SU-DHL-6 (cell line): ENCODE measurements at regions not wholly inside any gene's neighbourhood (a gene's known extent, or its start where the extent isn't known, plus 50 kb on each side); places are given as distances from the start of the nearest gene placed in this dataset.

Experiments used
- H2AFZ ChIP-seq: fragments of 200-600 bp; sonication (generic); 2 replicates; pipeline ENCODE4 v1.6.1; 2014; ENCODE audit warnings: low read depth, mild to moderate bottlenecking, moderate library complexity, mixed read lengths, antibody characterized with exemption, low read length; ENCODE audit not compliant: severe bottlenecking
- H3F3A ChIP-seq: fragments of 200-600 bp; shearing (Covaris generic); 2 replicates; pipeline ENCODE4 v1.6.0; 2016; ENCODE audit warnings: antibody characterized with exemption, mild to moderate bottlenecking; ENCODE audit not compliant: insufficient read depth
- H3K27ac ChIP-seq: fragments of 200-600 bp; sonication (generic); 2 replicates; pipeline ENCODE4 v1.5.1; 2016; ENCODE audit warnings: low read depth, mild to moderate bottlenecking, low read length, moderate library complexity, mixed read lengths
- H3K27me3 ChIP-seq: fragments of 200-600 bp; sonication (generic), shearing (Covaris generic); 2 replicates; pipeline ENCODE4 v1.6.0; 2014; ENCODE audit warnings: mild to moderate bottlenecking, low read length
- H3K36me3 ChIP-seq: fragments of 200-600 bp; sonication (generic); 2 replicates; pipeline ENCODE4 v1.6.1; 2014; ENCODE audit warnings: mild to moderate bottlenecking, low read length, mixed read lengths
- H3K4me2 ChIP-seq: fragments of 300-600, 200-600 bp; shearing (Covaris generic), sonication (generic); 2 replicates; pipeline ENCODE4 v1.6.0; 2014; ENCODE audit warnings: low read length, low read depth, mild to moderate bottlenecking; ENCODE audit not compliant: poor library complexity, severe bottlenecking
- H3K4me3 ChIP-seq: fragments of 200-600 bp; sonication (generic); 2 replicates; pipeline ENCODE4 v1.5.1; 2014; ENCODE audit warnings: antibody characterized with exemption, low read length, mild to moderate bottlenecking, mixed read lengths; ENCODE audit not compliant: insufficient read depth, poor library complexity, severe bottlenecking
- H3K79me2 ChIP-seq: fragments of 200-600 bp; sonication (generic); 2 replicates; pipeline ENCODE4 v1.6.1; 2014; ENCODE audit warnings: mild to moderate bottlenecking, low read length, moderate library complexity; ENCODE audit not compliant: insufficient read depth
- H3K9ac ChIP-seq: fragments of 200-600 bp; sonication (generic); 2 replicates; pipeline ENCODE4 v1.7.0; 2014; ENCODE audit warnings: mild to moderate bottlenecking, low read length
- H3K9me2 ChIP-seq: fragments of 200-600 bp; sonication (generic); replicated peaks from 2 replicates; pipeline ENCODE4 v1.6.1; 2014; ENCODE audit warnings: low read length; ENCODE audit not compliant: insufficient read depth
- H3K9me3 ChIP-seq: fragments of 200-600 bp; sonication (generic); 2 replicates; pipeline ENCODE4 v1.6.1; 2014; ENCODE audit warnings: low read length, mixed read lengths; ENCODE audit not compliant: insufficient read depth
- H4K20me1 ChIP-seq: fragments of 200-600 bp; sonication (generic); 2 replicates; pipeline ENCODE4 v1.6.1; 2014; ENCODE audit warnings: low read depth, mild to moderate bottlenecking, antibody characterized with exemption, low read length, moderate library complexity, mixed read lengths
- EZH2phosphoT487 ChIP-seq: fragments of 200-600 bp; sonication (generic), shearing (Covaris generic); conservative IDR thresholded peaks from 2 replicates; pipeline ENCODE4 v1.6.1; 2018; ENCODE audit warnings: mild to moderate bottlenecking, antibody characterized with exemption, low read length, moderate library complexity, mixed read lengths
- TF ChIP-seq, protein P1 (sequence below): fragments of 200-600 bp; sonication (generic); IDR thresholded peaks from one replicate; pipeline ENCODE4 v1.5.1; 2017; ENCODE audit warnings: antibody characterized with exemption, mild to moderate bottlenecking, low read length, moderate library complexity; ENCODE audit not compliant: insufficient read depth, poor library complexity, severe bottlenecking

DNA sequence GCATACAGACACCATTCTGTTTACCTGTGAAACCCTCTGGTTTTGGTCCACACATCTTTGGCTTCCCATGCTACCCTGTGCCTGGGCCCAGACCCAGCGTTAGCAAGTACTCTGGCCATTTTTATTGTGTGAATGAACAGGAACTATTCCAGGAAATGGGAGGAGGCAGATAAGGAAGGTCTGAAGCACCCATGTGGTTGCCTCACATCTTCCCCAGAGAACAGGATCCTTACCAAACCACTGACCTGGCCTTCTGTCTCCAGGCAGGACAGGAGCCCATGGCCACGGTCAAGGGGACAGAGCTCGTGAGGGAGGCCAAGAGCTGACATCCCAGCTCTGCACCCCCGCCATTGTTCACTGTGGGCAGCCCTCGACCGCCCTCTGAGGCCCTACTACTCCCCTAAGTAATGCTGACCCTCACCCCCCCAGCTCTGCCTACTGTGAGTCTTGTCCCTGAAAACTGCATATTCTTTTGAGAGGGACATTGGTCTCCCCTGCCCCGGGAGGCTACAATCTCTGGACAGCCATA lies 97.7 kb upstream of the TP53I11 start:
- Histone ChIP-seq H4K20me1 (no peaks in the 10 kb centered on the region), H3K9me3 (no peaks in the 10 kb centered on the region), H3K79me2 (no peaks in the 10 kb centered on the region), H3K36me3 (no peaks in the 10 kb centered on the region), H3K4me3 (no peak overlapping the region), H3F3A (no peaks in the 10 kb centered on the region), H3K27ac (no peak overlapping the region), H3K9ac (no peak overlapping the region), H3K4me2 (no peak overlapping the region), H3K27me3 (no peaks in the 10 kb centered on the region), H2AFZ (no peak overlapping the region), H3K9me2 (no peaks in the 10 kb centered on the region)
- TF ChIP-seq, protein P1, sequence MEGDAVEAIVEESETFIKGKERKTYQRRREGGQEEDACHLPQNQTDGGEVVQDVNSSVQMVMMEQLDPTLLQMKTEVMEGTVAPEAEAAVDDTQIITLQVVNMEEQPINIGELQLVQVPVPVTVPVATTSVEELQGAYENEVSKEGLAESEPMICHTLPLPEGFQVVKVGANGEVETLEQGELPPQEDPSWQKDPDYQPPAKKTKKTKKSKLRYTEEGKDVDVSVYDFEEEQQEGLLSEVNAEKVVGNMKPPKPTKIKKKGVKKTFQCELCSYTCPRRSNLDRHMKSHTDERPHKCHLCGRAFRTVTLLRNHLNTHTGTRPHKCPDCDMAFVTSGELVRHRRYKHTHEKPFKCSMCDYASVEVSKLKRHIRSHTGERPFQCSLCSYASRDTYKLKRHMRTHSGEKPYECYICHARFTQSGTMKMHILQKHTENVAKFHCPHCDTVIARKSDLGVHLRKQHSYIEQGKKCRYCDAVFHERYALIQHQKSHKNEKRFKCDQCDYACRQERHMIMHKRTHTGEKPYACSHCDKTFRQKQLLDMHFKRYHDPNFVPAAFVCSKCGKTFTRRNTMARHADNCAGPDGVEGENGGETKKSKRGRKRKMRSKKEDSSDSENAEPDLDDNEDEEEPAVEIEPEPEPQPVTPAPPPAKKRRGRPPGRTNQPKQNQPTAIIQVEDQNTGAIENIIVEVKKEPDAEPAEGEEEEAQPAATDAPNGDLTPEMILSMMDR: no peak
- TF ChIP-seq EZH2phosphoT487: no peak

DNA sequence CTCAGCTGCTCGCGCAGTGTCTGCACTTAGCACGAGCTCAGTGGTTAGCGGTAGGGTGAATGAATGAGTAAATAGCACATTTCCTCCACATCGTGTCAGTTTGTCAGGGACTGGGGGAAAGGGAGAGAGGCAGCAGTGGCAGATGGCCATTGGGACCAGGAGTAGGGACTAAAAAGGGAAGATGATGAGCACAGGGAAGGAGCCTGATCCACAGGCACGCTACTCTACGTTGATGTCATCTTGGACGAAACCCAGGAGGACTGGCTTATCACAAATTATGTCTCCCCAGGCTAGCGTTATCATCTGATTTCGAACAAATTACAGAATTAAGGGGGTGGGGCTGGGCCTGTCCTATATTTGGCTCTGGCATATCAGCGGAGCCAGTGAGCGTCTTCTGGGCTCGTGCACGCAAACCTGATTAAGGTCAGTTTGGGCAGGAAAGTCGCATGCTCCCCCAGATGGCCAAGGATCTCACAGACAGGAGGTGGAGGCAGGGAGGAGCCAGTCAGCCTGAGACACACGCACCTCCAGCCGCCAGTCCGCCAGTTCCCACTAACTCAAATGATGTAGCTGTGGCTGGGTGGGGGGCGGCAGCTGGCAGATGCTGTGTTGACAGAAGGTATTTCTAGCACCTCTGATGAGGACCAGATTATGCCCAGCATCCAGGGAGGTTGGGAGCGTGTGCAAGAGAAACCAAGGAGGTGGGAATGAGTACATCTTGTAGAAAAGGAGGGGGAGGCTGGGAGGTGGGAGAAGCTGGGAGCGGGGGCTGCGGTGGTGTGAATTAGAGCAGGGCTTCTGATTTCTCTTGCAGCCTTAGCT lies 97.4 kb upstream of the PRDM11 start:
- no peaks in the 10 kb centered on the region for H4K20me1 ChIP-seq
- no peaks in the 10 kb centered on the region for H3K36me3 ChIP-seq
- H2AFZ ChIP-seq: no peak overlapping the region
- no peaks in the 10 kb centered on the region for H3K27me3 ChIP-seq
- H3K9me2 ChIP-seq: no peaks in the 10 kb centered on the region
- no peak overlapping the region for H3K9ac ChIP-seq
- H3F3A ChIP-seq: no peaks in the 10 kb centered on the region
- no peak overlapping the region for H3K4me3 ChIP-seq
- TF ChIP-seq EZH2phosphoT487: no peak
- no peak overlapping the region for H3K27ac ChIP-seq
- no peaks in the 10 kb centered on the region for H3K79me2 ChIP-seq
- no peak overlapping the region for H3K4me2 ChIP-seq
- no peaks in the 10 kb centered on the region for H3K9me3 ChIP-seq

DNA sequence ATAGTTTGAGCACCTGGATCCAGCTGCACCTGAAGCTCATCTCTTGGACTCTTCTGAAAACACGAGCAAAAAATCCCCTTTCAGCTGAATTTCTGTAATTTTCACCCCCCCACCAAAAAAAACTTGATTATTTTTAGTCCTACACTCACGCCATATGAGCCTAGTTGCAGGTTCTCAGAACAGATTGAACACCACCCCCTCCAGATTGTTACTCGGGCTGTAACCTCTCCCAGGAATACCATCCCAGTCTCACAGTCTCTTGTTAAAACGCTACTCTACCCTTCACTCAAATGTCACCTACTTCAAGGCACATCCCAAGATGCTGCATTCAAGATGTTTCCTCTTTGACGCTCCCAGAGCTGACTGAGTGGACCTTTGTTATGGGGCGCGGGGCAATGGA lies 96.3 kb upstream of the PRDM11 start:
- Histone ChIP-seq H3K36me3 (no peaks in the 10 kb centered on the region), H3K4me2 (no peak overlapping the region), H4K20me1 (no peaks in the 10 kb centered on the region), H3F3A (no peaks in the 10 kb centered on the region), H2AFZ (no peak overlapping the region), H3K9ac (no peak overlapping the region), H3K27me3 (no peaks in the 10 kb centered on the region), H3K27ac (no peak overlapping the region), H3K4me3 (no peak overlapping the region), H3K79me2 (no peaks in the 10 kb centered on the region), H3K9me3 (no peaks in the 10 kb centered on the region), H3K9me2 (no peaks in the 10 kb centered on the region)
- TF ChIP-seq, protein P1: no peak
- TF ChIP-seq EZH2phosphoT487: no peak

DNA sequence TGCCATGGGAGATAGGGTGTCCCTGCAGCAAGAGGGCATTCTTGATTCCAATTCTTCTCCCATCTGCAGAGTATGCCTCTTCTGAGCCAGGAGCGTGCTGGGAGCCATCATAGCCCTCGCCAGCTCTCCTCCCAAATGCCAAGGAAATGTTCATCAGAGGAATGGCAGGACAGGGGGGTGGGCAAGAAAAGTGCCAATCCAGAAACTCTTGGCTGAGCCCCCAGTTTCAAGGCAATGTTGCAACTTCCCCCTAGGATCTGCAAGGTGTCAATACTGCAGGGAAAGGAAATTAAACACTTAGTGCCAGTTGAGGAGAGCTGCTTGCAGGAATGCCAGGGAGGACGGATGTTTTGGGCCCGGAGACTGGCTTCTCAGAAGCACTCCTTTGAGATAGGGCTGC lies 94.8 kb upstream of the PRDM11 start:
- Histone ChIP-seq H3K4me2 (no peak overlapping the region), H3K36me3 (no peaks in the 10 kb centered on the region), H2AFZ (no peak overlapping the region), H3K4me3 (no peak overlapping the region), H3K27me3 (no peaks in the 10 kb centered on the region), H3K27ac (no peak overlapping the region), H3K9ac (no peak overlapping the region), H3K79me2 (no peaks in the 10 kb centered on the region), H3K9me3 (no peaks in the 10 kb centered on the region), H4K20me1 (no peaks in the 10 kb centered on the region), H3F3A (no peaks in the 10 kb centered on the region), H3K9me2 (no peaks in the 10 kb centered on the region)
- TF ChIP-seq EZH2phosphoT487: no peak
- TF ChIP-seq, protein P1: no peak
